Sigmoid colon (tissue), 4 donors: ENCODE measurements at regions not wholly inside any gene's neighbourhood (a gene's known extent, or its start where the extent isn't known, plus 50 kb on each side); places are given as distances from the start of the nearest gene placed in this dataset.

Experiments
- EP300 ChIP-seq, 4 donors: sonication (generic); formaldehyde crosslinking; IDR thresholded peaks; one replicate each; pipeline ENCODE4 v1.6.1; 2017; ENCODE audit warnings: antibody characterized with exemption in 4 of 4
- POLR2A ChIP-seq, 2 donors: fragments of 450-650 bp; IDR thresholded peaks; one replicate each; pipeline ENCODE4 v1.6.1; 2016; ENCODE audit warnings: antibody characterized with exemption in 2 of 2, mild to moderate bottlenecking in 2 of 2, moderate library complexity in 2 of 2
- TF ChIP-seq, protein P1 (sequence below), 4 experiments: fragments of 450-650 bp in 3 of 4; fragments of 200-600 bp in 1 of 4; IDR thresholded peaks; one replicate each; pipeline ENCODE4 v1.5.1; 2016 to 2019; ENCODE audit warnings: antibody characterized with exemption in 4 of 4, mild to moderate bottlenecking in 3 of 4, moderate library complexity in 2 of 4

DNA sequence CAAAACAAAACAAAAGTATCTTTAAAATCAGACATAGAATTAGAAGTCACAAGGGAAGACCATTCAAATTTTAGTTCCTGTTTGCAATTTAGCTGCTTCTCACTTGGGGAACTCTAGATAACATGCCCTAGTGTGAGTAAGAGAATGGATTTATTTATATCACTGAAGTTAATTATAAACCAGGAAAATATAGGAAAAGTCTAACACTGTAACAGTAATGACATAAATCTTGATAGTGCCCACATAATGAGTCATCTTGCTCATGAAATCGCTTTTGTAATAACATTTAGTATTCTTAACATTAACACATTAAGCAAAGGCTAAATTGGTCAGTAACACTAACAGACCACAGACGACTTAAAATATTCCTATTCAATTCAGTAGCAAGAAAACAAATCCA is 710.7 kb downstream of the STPG2 start:
- TF ChIP-seq, protein P1, sequence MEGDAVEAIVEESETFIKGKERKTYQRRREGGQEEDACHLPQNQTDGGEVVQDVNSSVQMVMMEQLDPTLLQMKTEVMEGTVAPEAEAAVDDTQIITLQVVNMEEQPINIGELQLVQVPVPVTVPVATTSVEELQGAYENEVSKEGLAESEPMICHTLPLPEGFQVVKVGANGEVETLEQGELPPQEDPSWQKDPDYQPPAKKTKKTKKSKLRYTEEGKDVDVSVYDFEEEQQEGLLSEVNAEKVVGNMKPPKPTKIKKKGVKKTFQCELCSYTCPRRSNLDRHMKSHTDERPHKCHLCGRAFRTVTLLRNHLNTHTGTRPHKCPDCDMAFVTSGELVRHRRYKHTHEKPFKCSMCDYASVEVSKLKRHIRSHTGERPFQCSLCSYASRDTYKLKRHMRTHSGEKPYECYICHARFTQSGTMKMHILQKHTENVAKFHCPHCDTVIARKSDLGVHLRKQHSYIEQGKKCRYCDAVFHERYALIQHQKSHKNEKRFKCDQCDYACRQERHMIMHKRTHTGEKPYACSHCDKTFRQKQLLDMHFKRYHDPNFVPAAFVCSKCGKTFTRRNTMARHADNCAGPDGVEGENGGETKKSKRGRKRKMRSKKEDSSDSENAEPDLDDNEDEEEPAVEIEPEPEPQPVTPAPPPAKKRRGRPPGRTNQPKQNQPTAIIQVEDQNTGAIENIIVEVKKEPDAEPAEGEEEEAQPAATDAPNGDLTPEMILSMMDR (IDR thresholded peaks at IDR 0.05) = no peak
- no peak for TF ChIP-seq POLR2A (IDR thresholded peaks at IDR 0.05)
- TF ChIP-seq EP300 (IDR thresholded peaks at IDR 0.05) = no peak
